T-cell (primary cell): ENCODE measurements at regions not wholly inside any gene's neighbourhood (a gene's known extent, or its start where the extent isn't known, plus 50 kb on each side); places are given as distances from the start of the nearest gene placed in this dataset.

ENCODE experiments used
- ATAC-seq, 4 experiments: fragments of 200-7000 bp in 3 of 4; fragments of 150-1000 bp in 1 of 4; cut with Tn5 transposase; replicated peaks in 1 of 4; 1 replicate in 3 of 4; 2 replicates in 1 of 4; pipeline ENCODE4 v1.10.0; 2021; ENCODE audit warnings: moderate library complexity in 3 of 4, mild to moderate bottlenecking in 2 of 4, moderate number of reproducible peaks in 1 of 4
- CTCF ChIA-PET, 2 donors: fragments of 300-600 bp; sonication (Branson Sonifier 250); formaldehyde crosslinking; loops; one replicate each; lab custom pipeline; 2022; ENCODE audit warnings: antibody characterized with exemption in 2 of 2; lab: Charles Lee
- POLR2A ChIA-PET, 2 donors: fragments of 300-600 bp; sonication (Branson Sonifier 250); formaldehyde crosslinking; loops; one replicate each; lab custom pipeline; 2022; ENCODE audit warnings: antibody characterized with exemption in 2 of 2; lab: Charles Lee
- DNase-seq, 35 experiments: peaks; one replicate each; pipeline versions ENCODE4 v3.0.0 to v3.0.0-alpha.2; 2013 to 2023
- H3K27ac ChIP-seq: one replicate; pipeline ENCODE4 v1.5.1; 2013; ENCODE audit warnings: low read length
- H3K27me3 ChIP-seq, 2 experiments: replicated peaks in 1 of 2; 1 replicate in 1 of 2; 2 replicates in 1 of 2; pipeline versions ENCODE4 v1.6.1 to v1.7.0; 2013; ENCODE audit warnings: low read length in 1 of 2, mixed read lengths in 1 of 2; ENCODE audit not compliant: control insufficient read depth in 2 of 2, insufficient read depth in 2 of 2; ENCODE audit errors: extremely low read depth in 1 of 2
- H3K36me3 ChIP-seq, 2 donors: 1 replicate in 1 of 2; 2 replicates in 1 of 2; pipeline versions ENCODE4 v1.6.1 to v1.7.0; 2013; ENCODE audit warnings: low read length in 1 of 2; ENCODE audit not compliant: control insufficient read depth in 2 of 2, insufficient read depth in 1 of 2; ENCODE audit errors: extremely low read depth in 1 of 2
- H3K4me1 ChIP-seq, 2 experiments: 1 replicate in 1 of 2; 2 replicates in 1 of 2; pipeline versions ENCODE4 v1.6.1 to v1.7.0; 2013; ENCODE audit warnings: low read length in 2 of 2, mixed read lengths in 1 of 2; ENCODE audit not compliant: insufficient read depth in 2 of 2, control insufficient read depth in 1 of 2; ENCODE audit errors: extremely low read depth in 1 of 2
- H3K4me3 ChIP-seq, 2 donors: 1 replicate in 1 of 2; 2 replicates in 1 of 2; pipeline versions ENCODE4 v1.5.1 to v1.7.0; 2013; ENCODE audit warnings: mild to moderate bottlenecking in 2 of 2, low read length in 1 of 2, moderate library complexity in 1 of 2; ENCODE audit not compliant: control insufficient read depth in 1 of 2; ENCODE audit errors: extremely low read depth in 1 of 2
- H3K9me3 ChIP-seq: 2 replicates; pipeline ENCODE4 v1.7.0; 2013
- H3K27ac Mint-ChIP-seq, 2 donors: one replicate each; pipeline ENCODE4 v1.8.0; 2020 to 2021; ENCODE audit warnings: mild to moderate bottlenecking in 2 of 2, mixed read lengths in 2 of 2
- H3K27me3 Mint-ChIP-seq, 2 donors: one replicate each; pipeline ENCODE4 v1.8.0; 2021 to 2022; ENCODE audit warnings: mixed read lengths in 2 of 2
- H3K36me3 Mint-ChIP-seq: one replicate; pipeline ENCODE4 v1.8.0; 2021; ENCODE audit warnings: mixed read lengths
- H3K4me1 Mint-ChIP-seq, 3 donors: one replicate each; pipeline ENCODE4 v1.8.0; 2020 to 2022; ENCODE audit warnings: mixed read lengths in 3 of 3, mild to moderate bottlenecking in 1 of 3
- H3K4me3 Mint-ChIP-seq, 3 donors: one replicate each; pipeline ENCODE4 v1.8.0; 2020 to 2022; ENCODE audit warnings: mild to moderate bottlenecking in 3 of 3, mixed read lengths in 3 of 3, moderate library complexity in 3 of 3
- H3K9me3 Mint-ChIP-seq, 3 donors: one replicate each; pipeline ENCODE4 v1.8.0; 2020 to 2022; ENCODE audit warnings: mixed read lengths in 3 of 3
- WGBS: methylation state at CpG from one replicate; pipeline ENCODE4 v1.1.5; 2013; ENCODE audit warnings: missing lambda C conversion rate; ENCODE audit not compliant: insufficient coverage; 5-methylcytosine and 5-hydroxymethylcytosine counted together

GRCh38 chr5:68778484-68778883 lies 315.3 kb upstream of the SLC30A5 start:
- no peak overlapping the region for H3K27ac ChIP-seq
- CTCF ChIA-PET = no interaction called here
- no peak overlapping the region for H3K27ac Mint-ChIP-seq
- H3K4me3 Mint-ChIP-seq = no peak overlapping the region
- no peak overlapping the region for H3K4me3 ChIP-seq
- ATAC-seq (no peak), DNase-seq (no peak)
- no peaks in the 10 kb centered on the region for H3K27me3 ChIP-seq
- peaks cover 2 to 11% (median 10%) of the 10 kb centered on the region in 3 donors for H3K9me3 Mint-ChIP-seq
- no peaks in the 10 kb centered on the region for H3K4me1 Mint-ChIP-seq
- no peaks in the 10 kb centered on the region for H3K4me1 ChIP-seq
- no peaks in the 10 kb centered on the region for H3K36me3 Mint-ChIP-seq
- H3K27me3 Mint-ChIP-seq = no peaks in the 10 kb centered on the region
- H3K9me3 ChIP-seq = no peaks in the 10 kb centered on the region
- H3K36me3 ChIP-seq = no peaks in the 10 kb centered on the region
- POLR2A ChIA-PET = no interaction called here

- POLR2A ChIA-PET = no interaction called here
- Mint-ChIP-seq H3K4me3 (no peak overlapping the region), H3K27ac (no peak overlapping the region), H3K36me3 (no peaks in the 10 kb centered on the region), H3K9me3 (peaks cover 10 to 18% (median 10%) of the 10 kb centered on the region in 3 donors), H3K27me3 (no peaks in the 10 kb centered on the region), H3K4me1 (no peaks in the 10 kb centered on the region)
- Histone ChIP-seq H3K27ac (no peak overlapping the region), H3K27me3 (no peaks in the 10 kb centered on the region), H3K36me3 (no peaks in the 10 kb centered on the region), H3K9me3 (no peaks in the 10 kb centered on the region), H3K4me1 (no peaks in the 10 kb centered on the region), H3K4me3 (no peak overlapping the region)
- CTCF ChIA-PET = no interaction called here
- no CpG with 5 or more reads among the region's 1 CpG for WGBS
- DNase-seq = no peak
- ATAC-seq = no peak
Measured at GRCh38 chr5:68780299-68780955, 313.4 kb upstream of the SLC30A5 start.

- WGBS = no CpG with 5 or more reads among the region's 1 CpG
- H3K36me3 ChIP-seq = no peaks in the 10 kb centered on the region
- no peaks in the 10 kb centered on the region for H3K4me1 ChIP-seq
- POLR2A ChIA-PET = no interaction called here
- no peak overlapping the region for H3K27ac ChIP-seq
- Mint-ChIP-seq H3K36me3 (no peaks in the 10 kb centered on the region), H3K4me1 (no peaks in the 10 kb centered on the region), H3K9me3 (peaks cover 0 to 3% (median 0%) of the 10 kb centered on the region in 3 donors), H3K27me3 (peaks cover 1 to 13% of the 10 kb centered on the region in 2 donors), H3K27ac (no peak overlapping the region), H3K4me3 (no peak overlapping the region)
- ATAC-seq (no peak), DNase-seq (no peak)
- H3K4me3 ChIP-seq = no peak overlapping the region
- no peaks in the 10 kb centered on the region for H3K27me3 ChIP-seq
- CTCF ChIA-PET = no interaction called here
- H3K9me3 ChIP-seq = no peaks in the 10 kb centered on the region
Measured at GRCh38 chr5:68793074-68793473, 300.7 kb upstream of the SLC30A5 start.

DNA sequence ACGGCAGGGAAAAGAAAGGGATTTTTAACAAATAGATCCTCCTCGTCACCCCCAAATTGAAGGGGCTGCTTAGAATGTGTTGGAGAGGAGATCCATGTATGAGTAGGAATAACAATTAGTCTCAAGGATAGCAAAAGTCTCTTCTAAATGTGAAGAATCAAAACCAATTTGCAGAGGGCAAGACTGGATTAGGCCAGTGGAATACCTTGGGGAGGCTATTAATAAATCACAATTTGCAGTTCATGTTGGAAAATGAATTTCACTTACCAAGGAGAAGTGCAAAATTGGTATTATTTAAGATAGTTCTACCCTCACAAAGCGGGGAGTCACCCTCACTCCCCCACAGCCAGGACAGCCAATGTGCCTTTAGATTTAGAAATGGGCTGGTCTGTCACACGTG lies 299.8 kb upstream of the SLC30A5 start:
- H3K4me1 Mint-ChIP-seq = no peaks in the 10 kb centered on the region
- no peaks in the 10 kb centered on the region for H3K36me3 Mint-ChIP-seq
- ATAC-seq (no peak), DNase-seq (no peak)
- Histone ChIP-seq H3K4me3 (no peak overlapping the region), H3K27me3 (no peaks in the 10 kb centered on the region), H3K27ac (no peak overlapping the region), H3K9me3 (no peaks in the 10 kb centered on the region), H3K4me1 (no peaks in the 10 kb centered on the region), H3K36me3 (no peaks in the 10 kb centered on the region)
- ChIA-PET CTCF (no interaction called here), POLR2A (no interaction called here)
- no peak overlapping the region for H3K27ac Mint-ChIP-seq
- peaks cover 1 to 13% of the 10 kb centered on the region in 2 donors for H3K27me3 Mint-ChIP-seq
- peaks cover 0 to 3% (median 0%) of the 10 kb centered on the region in 3 donors for H3K9me3 Mint-ChIP-seq
- WGBS = 100% methylated on average over 1 of the region's 4 CpGs
- H3K4me3 Mint-ChIP-seq = no peak overlapping the region

DNA sequence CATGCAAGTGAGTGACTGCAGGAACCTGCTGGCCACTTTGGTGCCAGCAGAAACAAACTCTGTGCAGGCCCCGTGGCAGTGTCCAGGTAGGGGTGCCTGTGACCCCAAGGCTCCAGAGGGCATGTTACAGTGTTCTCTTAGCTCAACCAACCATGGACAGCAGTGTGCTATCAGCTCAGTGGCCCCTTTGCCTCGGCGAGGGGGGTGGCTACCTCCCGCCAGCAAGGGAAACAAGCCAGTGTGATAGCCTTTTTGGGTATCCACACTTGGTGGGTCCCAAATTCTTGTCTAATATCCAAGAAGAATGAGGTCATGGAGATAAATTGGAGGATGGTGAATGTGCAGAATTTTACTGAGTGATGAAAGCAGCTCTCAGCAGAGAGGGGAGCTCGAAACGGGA lies 298.6 kb upstream of the SLC30A5 start:
- Histone ChIP-seq H3K27ac (no peak overlapping the region), H3K4me3 (no peak overlapping the region), H3K36me3 (no peaks in the 10 kb centered on the region), H3K9me3 (no peaks in the 10 kb centered on the region), H3K4me1 (no peaks in the 10 kb centered on the region), H3K27me3 (no peaks in the 10 kb centered on the region)
- DNase-seq = no peak
- H3K27me3 Mint-ChIP-seq = peaks cover 1 to 9% of the 10 kb centered on the region in 2 donors
- ATAC-seq = no peak
- H3K4me3 Mint-ChIP-seq = no peak overlapping the region
- CTCF ChIA-PET = no interaction called here
- POLR2A ChIA-PET = no interaction called here
- no peaks in the 10 kb centered on the region for H3K4me1 Mint-ChIP-seq
- no peaks in the 10 kb centered on the region for H3K36me3 Mint-ChIP-seq
- no peak overlapping the region for H3K27ac Mint-ChIP-seq
- 81% methylated on average over 4 of the region's 6 CpGs for WGBS
- H3K9me3 Mint-ChIP-seq = peaks cover 0 to 3% (median 0%) of the 10 kb centered on the region in 3 donors

DNA sequence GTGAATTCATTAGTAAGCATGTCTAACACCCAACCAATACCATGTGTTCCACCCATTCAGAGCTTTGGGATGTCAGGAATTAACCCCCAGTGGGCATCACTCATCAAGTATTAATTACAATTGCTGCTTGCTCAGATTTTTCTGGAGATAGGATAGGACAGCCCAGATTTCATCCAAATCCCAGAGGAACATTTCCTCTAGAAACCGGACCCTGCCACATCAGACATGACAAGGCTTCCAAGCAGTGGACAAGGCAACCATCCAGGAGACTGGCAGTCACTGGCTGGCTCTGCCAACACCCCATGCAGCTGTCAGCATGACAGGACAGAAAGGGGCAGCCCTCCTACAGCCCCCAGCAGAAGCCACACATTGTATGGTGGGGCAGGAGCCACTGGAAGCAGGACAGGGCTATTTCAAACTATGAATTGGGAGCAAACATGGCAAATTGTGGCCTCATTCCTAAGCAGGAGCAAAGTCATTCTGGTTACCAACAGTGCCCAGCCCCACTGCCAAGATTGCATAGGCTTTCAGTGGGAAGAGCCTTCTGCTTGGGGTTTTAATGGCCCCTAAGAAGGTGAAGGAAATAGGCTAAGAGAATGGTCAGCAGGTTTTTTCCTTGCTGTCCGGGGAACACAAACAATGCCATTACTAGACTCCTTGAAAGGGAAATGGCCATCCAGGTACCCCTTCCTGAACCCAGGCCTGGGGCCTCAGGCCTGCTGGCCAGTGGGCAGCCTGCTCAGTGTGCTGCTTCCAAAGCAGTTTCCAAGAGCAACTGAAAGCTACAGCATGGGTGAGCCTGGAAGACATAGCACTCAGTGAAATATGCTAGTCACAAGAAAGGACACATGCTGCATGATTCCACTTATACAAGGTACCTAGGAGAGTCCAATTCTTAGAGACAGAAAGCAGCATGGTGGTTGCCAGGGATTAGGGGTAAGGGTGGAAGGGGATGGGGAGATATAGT lies 294.7 kb upstream of the SLC30A5 start:
- ATAC-seq (no peak), DNase-seq (no peak)
- peaks cover 0 to 13% of the 10 kb centered on the region in 2 donors for H3K27me3 Mint-ChIP-seq
- Histone ChIP-seq H3K4me1 (no peaks in the 10 kb centered on the region), H3K27me3 (peaks cover 0 to 3% of the 10 kb centered on the region in 2 experiments), H3K27ac (no peak overlapping the region), H3K4me3 (no peak overlapping the region), H3K36me3 (no peaks in the 10 kb centered on the region), H3K9me3 (no peaks in the 10 kb centered on the region)
- ChIA-PET CTCF (no interaction called here), POLR2A (interaction anchor here in 1 of 2 donors (0.6 kb wide), 1 partner anchor 35 kb away, joined by 3 read pairs; no protein-coding TSS in a partner anchor)
- no peaks in the 10 kb centered on the region for H3K9me3 Mint-ChIP-seq
- H3K4me1 Mint-ChIP-seq = no peaks in the 10 kb centered on the region
- no peak overlapping the region for H3K27ac Mint-ChIP-seq
- no peaks in the 10 kb centered on the region for H3K36me3 Mint-ChIP-seq
- H3K4me3 Mint-ChIP-seq = no peak overlapping the region
- 94% methylated on average over 2 of the region's 2 CpGs for WGBS
